Hematopoietic multipotent progenitor cell treated with erythropoietin and hydrocortisone succinate and interleukin-3 and kit ligand, for 4 days (in vitro differentiated cells): ENCODE measurements at regions not wholly inside any gene's neighbourhood (a gene's known extent, or its start where the extent isn't known, plus 50 kb on each side); places are given as distances from the start of the nearest gene placed in this dataset.

Experiments
- DNase-seq: peaks from one replicate; pipeline ENCODE4 v3.0.0-alpha.2; 2015

- DNase-seq: no peak
These were observed 223.1 kb upstream of the JUN start for GRCh38 chr1:59006932-59007331.

GRCh38 chr1:59007429-59007819 is 223.6 kb upstream of the JUN start:
- DNase-seq: no peak

- peak; percentile 24 for DNase-seq
These were observed 224.2 kb upstream of the JUN start for GRCh38 chr1:59007820-59008598.

- DNase-seq: peak; percentile 49
These were observed 224.9 kb upstream of the JUN start for GRCh38 chr1:59008599-59009347.

- DNase-seq: no peak
These were observed 227.8 kb upstream of the JUN start for GRCh38 chr1:59011663-59012062.

- DNase-seq: no peak
These were observed 228.5 kb upstream of the JUN start for GRCh38 chr1:59012378-59012777.

- DNase-seq: no peak
These were observed 229.6 kb upstream of the JUN start for GRCh38 chr1:59013276-59013927.

- no peak for DNase-seq
These were observed 230.1 kb upstream of the JUN start for GRCh38 chr1:59013928-59014279.

- DNase-seq: no peak
These were observed 231.0 kb upstream of the JUN start for GRCh38 chr1:59014827-59015226.

GRCh38 chr1:59015708-59016107 is 231.9 kb upstream of the JUN start:
- no peak for DNase-seq

- no peak for DNase-seq
These were observed 232.5 kb upstream of the JUN start for GRCh38 chr1:59016390-59016789.

- no peak for DNase-seq
These were observed 233.8 kb upstream of the JUN start for GRCh38 chr1:59017501-59018231.

GRCh38 chr1:59018446-59018845 is 234.6 kb upstream of the JUN start:
- no peak for DNase-seq

GRCh38 chr1:59018860-59019259 is 235.0 kb upstream of the JUN start:
- DNase-seq: no peak

- peak; percentile 84 for DNase-seq
These were observed 236.5 kb upstream of the JUN start for GRCh38 chr1:59020151-59020997.

GRCh38 chr1:59022199-59022598 is 238.4 kb upstream of the JUN start:
- no peak for DNase-seq

- DNase-seq: no peak
These were observed 239.0 kb upstream of the JUN start for GRCh38 chr1:59022799-59023198.

GRCh38 chr1:59025201-59025600 is 241.4 kb upstream of the JUN start:
- DNase-seq: no peak

- no peak for DNase-seq
These were observed 242.1 kb upstream of the JUN start for GRCh38 chr1:59025898-59026426.

- no peak for DNase-seq
These were observed 242.7 kb upstream of the JUN start for GRCh38 chr1:59026472-59026948.

- DNase-seq: no peak
These were observed 243.3 kb upstream of the JUN start for GRCh38 chr1:59027177-59027576.

GRCh38 chr1:59028048-59028447 is 244.2 kb upstream of the JUN start:
- DNase-seq: no peak
